ENCODE measurements at regions not wholly inside any gene's neighbourhood (a gene's known extent, or its start where the extent isn't known, plus 50 kb on each side); places are given as distances from the start of the nearest gene placed in this dataset.
"Not testable (repeated sequence)": the region's sequence is repeated elsewhere in the genome, so short reads cannot be mapped to it uniquely, and the experiment has no call there.

DNA sequence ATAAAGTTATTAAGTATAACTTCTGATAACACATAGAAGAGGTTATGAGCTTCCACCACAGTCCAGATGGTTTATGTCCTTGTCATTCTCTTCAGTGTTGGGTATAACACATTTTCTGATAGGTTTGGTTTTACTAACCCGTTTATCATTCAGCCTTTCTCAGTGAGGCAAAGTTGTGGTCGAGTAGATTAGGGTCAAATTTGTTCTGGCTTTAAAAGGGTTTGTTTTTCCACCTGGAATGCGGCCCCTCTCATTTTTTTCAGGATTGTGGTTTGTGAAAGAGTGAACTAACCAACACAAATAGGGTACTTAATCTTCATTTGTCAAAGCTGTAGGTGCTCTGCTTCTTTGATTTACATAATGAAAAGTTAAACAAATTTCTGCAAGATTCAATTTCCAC is 204.2 kb upstream of the ASCC3 start:
- no peak overlapping the region for H3K27ac ChIP-seq (ENCODE audit: low read depth, low read length)
- POLR2A ChIA-PET (ENCODE audit: partially characterized antibody): no interaction called here

DNA sequence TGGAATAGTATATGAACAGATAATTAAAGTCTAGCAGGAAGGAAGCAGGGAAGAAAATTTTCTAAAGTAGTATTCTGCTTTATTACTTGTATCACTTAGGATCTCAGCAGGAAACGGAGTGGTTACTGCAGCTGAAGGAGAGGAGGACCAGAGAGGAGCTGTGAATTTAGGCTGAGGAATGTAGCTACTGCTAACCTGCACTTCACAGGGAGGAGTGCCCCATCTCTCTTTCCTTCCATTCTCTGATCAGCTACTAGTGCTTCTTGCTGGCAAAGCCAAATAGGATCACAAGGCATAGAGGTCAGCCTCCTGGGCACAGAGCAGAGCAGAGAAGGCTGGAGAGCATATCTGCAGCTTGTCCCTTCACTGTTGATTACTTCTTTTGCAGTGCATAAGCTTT is 205.3 kb upstream of the ASCC3 start:
- H3K9me3 ChIP-seq (ENCODE audit: control insufficient read depth in 1 of 2, low read length in 2 of 2): peaks cover 0 to 1% of the 10 kb centered on the region in 2 donors
- no peak for DNase-seq
- ChIA-PET POLR2A (ENCODE audit: partially characterized antibody) (no interaction called here), CTCF (ENCODE audit: partially characterized antibody) (interaction anchor here (0.7 kb wide), 1 partner anchor 30 kb away, joined by 3 read pairs; no protein-coding TSS in a partner anchor)
- no peaks in the 10 kb centered on the region for H3K4me1 ChIP-seq (ENCODE audit: insufficient read depth, low read length)
- H3K4me3 ChIP-seq (ENCODE audit: low read length in 2 of 2): no peak overlapping the region
- peaks cover 0 to 4% of the 10 kb centered on the region in 2 donors for H3K36me3 Mint-ChIP-seq
- H3K27ac Mint-ChIP-seq: no peak overlapping the region
- no peaks in the 10 kb centered on the region for H3K36me3 ChIP-seq (ENCODE audit: insufficient read depth, low read length)
- no peaks in the 10 kb centered on the region for H3K4me1 Mint-ChIP-seq
- H3K27ac ChIP-seq (ENCODE audit: low read depth, low read length): no peak overlapping the region
- intact Hi-C loops (cut with micrococcal nuclease): no loop called here
- no peak overlapping the region for H3K4me3 Mint-ChIP-seq
- H3K9me3 Mint-ChIP-seq: peaks cover 0 to 30% (median 16%) of the 10 kb centered on the region in 8 donors
- no peaks in the 10 kb centered on the region for H3K27me3 ChIP-seq (ENCODE audit: insufficient read depth, low read length)
- no peaks in the 10 kb centered on the region for H3K27me3 Mint-ChIP-seq

More for the DNA sequence above, 204.2 kb upstream of the ASCC3 start:
- H3K9me3 ChIP-seq (ENCODE audit: control insufficient read depth in 1 of 2, low read length in 2 of 2): no peaks in the 10 kb centered on the region
- Mint-ChIP-seq H3K4me3 (no peak overlapping the region), H3K36me3 (no peaks in the 10 kb centered on the region), H3K27me3 (no peaks in the 10 kb centered on the region), H3K4me1 (no peaks in the 10 kb centered on the region), H3K9me3 (peaks cover 0 to 18% (median 5%) of the 10 kb centered on the region in 8 donors), H3K27ac (no peak overlapping the region)
- H3K36me3 ChIP-seq (ENCODE audit: insufficient read depth, low read length): no peaks in the 10 kb centered on the region
- CTCF ChIA-PET (ENCODE audit: partially characterized antibody): no interaction called here
- H3K4me1 ChIP-seq (ENCODE audit: insufficient read depth, low read length): no peaks in the 10 kb centered on the region
- DNase-seq: no peak
- intact Hi-C loops (cut with micrococcal nuclease): no loop called here
- H3K4me3 ChIP-seq (ENCODE audit: low read length in 2 of 2): no peak overlapping the region
- H3K27me3 ChIP-seq (ENCODE audit: insufficient read depth, low read length): no peaks in the 10 kb centered on the region

DNA sequence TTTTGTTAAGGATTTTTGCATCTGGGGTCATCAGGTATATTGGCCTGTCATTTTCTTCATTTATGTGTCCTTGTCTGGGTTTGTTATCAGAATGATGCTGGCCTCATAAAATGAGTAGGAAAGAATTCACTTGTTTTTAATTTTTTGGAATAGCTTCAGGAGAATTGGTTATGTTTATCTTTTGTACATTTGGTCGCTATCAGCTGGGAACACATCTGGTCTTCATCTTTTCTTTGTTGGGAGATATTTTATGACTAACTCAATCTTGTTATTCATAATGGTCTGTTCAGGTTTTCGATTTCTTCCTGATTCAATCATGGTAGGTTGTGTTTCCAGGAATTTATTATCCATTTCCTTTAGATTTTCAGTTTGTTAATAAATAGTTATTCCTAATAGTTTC is 207.5 kb upstream of the ASCC3 start:
- no peaks in the 10 kb centered on the region for H3K4me1 ChIP-seq (ENCODE audit: insufficient read depth, low read length)
- H3K27me3 ChIP-seq (ENCODE audit: insufficient read depth, low read length): no peaks in the 10 kb centered on the region
- H3K4me3 ChIP-seq (ENCODE audit: low read length in 2 of 2): no peak overlapping the region
- H3K27ac Mint-ChIP-seq: no peak overlapping the region
- intact Hi-C loops (cut with micrococcal nuclease): no loop called here
- POLR2A ChIA-PET (ENCODE audit: partially characterized antibody): no interaction called here
- peaks cover 0 to 4% of the 10 kb centered on the region in 2 donors for H3K36me3 Mint-ChIP-seq
- CTCF ChIA-PET (ENCODE audit: partially characterized antibody): no interaction called here
- H3K27me3 Mint-ChIP-seq: peaks cover 0 to 1% of the 10 kb centered on the region in 2 donors
- no peak for DNase-seq
- peaks cover 0 to 34% (median 24%) of the 10 kb centered on the region in 8 donors for H3K9me3 Mint-ChIP-seq
- no peaks in the 10 kb centered on the region for H3K36me3 ChIP-seq (ENCODE audit: insufficient read depth, low read length)
- no peak overlapping the region for H3K4me3 Mint-ChIP-seq
- H3K9me3 ChIP-seq (ENCODE audit: control insufficient read depth in 1 of 2, low read length in 2 of 2): peaks cover 0 to 6% of the 10 kb centered on the region in 2 donors
- H3K27ac ChIP-seq (ENCODE audit: low read depth, low read length): no peak overlapping the region
- no peaks in the 10 kb centered on the region for H3K4me1 Mint-ChIP-seq

DNA sequence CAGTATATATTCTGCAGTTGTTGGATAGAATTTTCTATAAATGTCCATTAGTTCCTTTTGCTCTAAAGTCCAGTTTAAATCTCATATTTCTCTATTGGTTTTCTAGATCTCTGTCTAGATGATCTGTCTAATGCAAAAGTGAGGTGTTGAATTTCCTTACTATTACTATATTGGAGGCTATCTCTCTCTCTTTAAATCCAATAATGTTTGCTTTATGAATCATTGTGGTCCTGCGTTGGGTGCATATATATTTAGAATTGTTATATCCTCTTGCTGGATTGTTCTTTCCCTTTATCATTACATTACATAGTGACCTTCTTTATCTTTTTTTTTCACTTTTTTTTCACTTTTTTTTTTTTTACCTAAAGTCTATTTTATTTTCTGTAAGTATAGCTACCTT is 208.5 kb upstream of the ASCC3 start:
- no peak overlapping the region for H3K4me3 Mint-ChIP-seq
- CTCF ChIA-PET (ENCODE audit: partially characterized antibody): interaction anchor here (0.6 kb wide), 1 partner anchor 1759 kb away, joined by 4 read pairs; no protein-coding TSS in a partner anchor
- peaks cover 0 to 4% of the 10 kb centered on the region in 2 donors for H3K36me3 Mint-ChIP-seq
- DNase-seq: no peak
- intact Hi-C loops (cut with micrococcal nuclease): no loop called here
- Histone ChIP-seq H3K4me3 (ENCODE audit: low read length in 2 of 2) (no peak overlapping the region), H3K4me1 (ENCODE audit: insufficient read depth, low read length) (no peaks in the 10 kb centered on the region), H3K27ac (ENCODE audit: low read depth, low read length) (no peak overlapping the region), H3K27me3 (ENCODE audit: insufficient read depth, low read length) (no peaks in the 10 kb centered on the region), H3K9me3 (ENCODE audit: control insufficient read depth in 1 of 2, low read length in 2 of 2) (peaks cover 0 to 6% of the 10 kb centered on the region in 2 donors), H3K36me3 (ENCODE audit: insufficient read depth, low read length) (no peaks in the 10 kb centered on the region)
- H3K27me3 Mint-ChIP-seq: peaks cover 0 to 1% of the 10 kb centered on the region in 2 donors
- H3K4me1 Mint-ChIP-seq: no peaks in the 10 kb centered on the region
- no peak overlapping the region for H3K27ac Mint-ChIP-seq
- H3K9me3 Mint-ChIP-seq: peaks cover 0 to 34% (median 24%) of the 10 kb centered on the region in 8 donors
- POLR2A ChIA-PET (ENCODE audit: partially characterized antibody): no interaction called here

DNA sequence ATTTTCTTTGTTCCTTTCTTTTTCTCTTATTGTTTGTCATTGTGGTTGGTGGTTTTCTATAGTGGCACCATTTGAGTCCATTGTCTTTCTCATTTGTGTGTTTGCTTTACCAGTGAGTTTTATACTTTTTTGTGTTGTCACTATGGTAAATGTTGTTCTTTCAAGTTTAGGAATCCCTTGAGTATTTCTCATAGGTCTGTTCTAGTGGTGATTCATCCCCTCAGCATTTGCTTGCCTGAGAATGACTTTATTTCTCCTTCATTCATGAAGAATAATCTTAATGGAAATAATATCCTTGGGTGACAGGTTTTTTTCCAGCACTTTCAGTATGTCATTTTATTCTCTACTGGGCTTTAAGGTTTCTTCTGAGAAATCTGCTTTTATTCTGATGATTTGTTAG is 209.2 kb upstream of the ASCC3 start:
- Histone ChIP-seq H3K9me3 (ENCODE audit: control insufficient read depth in 1 of 2, low read length in 2 of 2) (peaks cover 0 to 6% of the 10 kb centered on the region in 2 donors), H3K36me3 (ENCODE audit: insufficient read depth, low read length) (no peaks in the 10 kb centered on the region), H3K27me3 (ENCODE audit: insufficient read depth, low read length) (no peaks in the 10 kb centered on the region), H3K27ac (ENCODE audit: low read depth, low read length) (no peak overlapping the region), H3K4me1 (ENCODE audit: insufficient read depth, low read length) (no peaks in the 10 kb centered on the region), H3K4me3 (ENCODE audit: low read length in 2 of 2) (no peak overlapping the region)
- POLR2A ChIA-PET (ENCODE audit: partially characterized antibody): no interaction called here
- no peak overlapping the region for H3K4me3 Mint-ChIP-seq
- no peaks in the 10 kb centered on the region for H3K4me1 Mint-ChIP-seq
- DNase-seq: no peak
- CTCF ChIA-PET (ENCODE audit: partially characterized antibody): interaction anchor here (0.6 kb wide), 1 partner anchor 1760 kb away, joined by 4 read pairs; no protein-coding TSS in a partner anchor
- peaks cover 0 to 4% of the 10 kb centered on the region in 2 donors for H3K36me3 Mint-ChIP-seq
- H3K27ac Mint-ChIP-seq: no peak overlapping the region
- intact Hi-C loops (cut with micrococcal nuclease): no loop called here
- peaks cover 0 to 34% (median 24%) of the 10 kb centered on the region in 8 donors for H3K9me3 Mint-ChIP-seq
- H3K27me3 Mint-ChIP-seq: peaks cover 0 to 1% of the 10 kb centered on the region in 2 donors

DNA sequence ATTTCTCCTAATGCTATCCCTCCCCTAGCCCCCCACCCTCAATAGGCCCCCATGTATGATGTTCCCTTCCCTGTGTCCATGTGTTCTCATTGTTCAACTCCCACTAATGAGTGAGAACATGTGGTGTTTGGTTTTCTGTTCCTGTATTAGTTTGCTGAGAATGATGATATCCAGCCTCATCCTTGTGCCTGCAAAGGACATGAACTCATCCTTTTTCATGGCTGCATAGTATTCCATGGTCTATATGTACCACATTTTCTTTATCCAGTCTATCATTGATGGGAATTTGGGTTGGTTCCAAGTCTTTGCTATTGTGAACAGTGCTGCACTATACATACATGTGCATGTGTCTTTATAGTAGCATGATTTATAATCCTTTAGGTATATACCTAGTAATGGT is 217.5 kb upstream of the ASCC3 start:
- H3K27ac Mint-ChIP-seq; CTCF ChIA-PET (ENCODE audit: partially characterized antibody); DNase-seq; H3K36me3 ChIP-seq (ENCODE audit: insufficient read depth, low read length); intact Hi-C loops (cut with micrococcal nuclease); H3K9me3 ChIP-seq (ENCODE audit: control insufficient read depth in 1 of 2, low read length in 2 of 2); H3K36me3 Mint-ChIP-seq; H3K4me3 Mint-ChIP-seq; POLR2A ChIA-PET (ENCODE audit: partially characterized antibody); H3K4me1 ChIP-seq (ENCODE audit: insufficient read depth, low read length); H3K27ac ChIP-seq (ENCODE audit: low read depth, low read length); H3K27me3 ChIP-seq (ENCODE audit: insufficient read depth, low read length); H3K4me1 Mint-ChIP-seq; H3K9me3 Mint-ChIP-seq; H3K27me3 Mint-ChIP-seq; H3K4me3 ChIP-seq (ENCODE audit: low read length in 2 of 2): not testable (repeated sequence)

DNA sequence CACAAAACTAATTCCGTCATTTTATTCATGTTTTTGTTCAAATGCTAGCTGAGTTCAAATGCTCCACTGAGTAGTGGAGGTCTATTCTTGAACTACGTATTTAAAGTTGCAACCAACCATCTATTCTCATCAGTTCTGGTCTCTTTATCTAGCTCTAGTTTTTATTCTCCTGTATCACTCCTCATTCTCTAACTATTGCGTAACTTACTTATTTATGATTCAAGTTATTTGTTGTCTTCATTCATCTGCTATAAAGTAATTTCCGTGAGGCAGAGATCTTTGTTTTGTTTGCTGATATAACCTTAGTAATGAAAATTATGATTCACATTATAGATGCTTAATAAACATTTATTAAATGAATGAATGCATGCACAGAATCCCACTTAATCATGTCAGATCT is 221.6 kb upstream of the ASCC3 start:
- POLR2A ChIA-PET (ENCODE audit: partially characterized antibody): no interaction called here

DNA sequence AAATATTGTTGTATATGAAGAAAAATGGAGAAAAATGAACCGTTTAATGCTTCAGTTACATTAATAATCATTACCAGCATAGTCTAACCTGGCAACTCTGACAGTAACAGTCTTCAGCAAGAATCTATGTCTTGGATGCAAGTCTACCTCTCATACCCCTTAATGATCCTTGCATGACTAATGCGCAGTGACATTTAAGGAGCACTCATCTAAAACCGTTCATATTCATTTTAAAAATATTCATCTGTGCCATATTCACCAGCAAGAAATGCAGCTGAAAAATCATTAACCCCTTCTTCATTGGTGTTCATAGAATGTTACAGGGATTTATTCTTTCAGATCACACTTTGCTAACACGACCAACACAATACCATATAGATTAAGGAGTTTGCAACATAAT is 227.2 kb upstream of the ASCC3 start:
- H3K4me3 ChIP-seq (ENCODE audit: low read length in 2 of 2): no peak overlapping the region
- no peaks in the 10 kb centered on the region for H3K4me1 ChIP-seq (ENCODE audit: insufficient read depth, low read length)
- H3K27ac Mint-ChIP-seq: no peak overlapping the region
- ChIA-PET POLR2A (ENCODE audit: partially characterized antibody) (no interaction called here), CTCF (ENCODE audit: partially characterized antibody) (no interaction called here)
- H3K27ac ChIP-seq (ENCODE audit: low read depth, low read length): no peak overlapping the region
- no peaks in the 10 kb centered on the region for H3K9me3 Mint-ChIP-seq
- no peak overlapping the region for H3K4me3 Mint-ChIP-seq
- H3K4me1 Mint-ChIP-seq: no peaks in the 10 kb centered on the region
- no peak for DNase-seq
- H3K36me3 Mint-ChIP-seq: no peaks in the 10 kb centered on the region
- no peaks in the 10 kb centered on the region for H3K36me3 ChIP-seq (ENCODE audit: insufficient read depth, low read length)
- intact Hi-C loops (cut with micrococcal nuclease): no loop called here
- no peaks in the 10 kb centered on the region for H3K27me3 ChIP-seq (ENCODE audit: insufficient read depth, low read length)
- no peaks in the 10 kb centered on the region for H3K9me3 ChIP-seq (ENCODE audit: control insufficient read depth in 1 of 2, low read length in 2 of 2)
- no peaks in the 10 kb centered on the region for H3K27me3 Mint-ChIP-seq

More for the DNA sequence above, 221.6 kb upstream of the ASCC3 start:
- Mint-ChIP-seq H3K9me3 (peaks cover 0 to 8% (median 2%) of the 10 kb centered on the region in 8 donors), H3K27ac (no peak overlapping the region), H3K27me3 (peaks cover 0 to 1% of the 10 kb centered on the region in 2 donors), H3K36me3 (no peaks in the 10 kb centered on the region), H3K4me3 (no peak overlapping the region), H3K4me1 (no peaks in the 10 kb centered on the region)
- no peaks in the 10 kb centered on the region for H3K27me3 ChIP-seq (ENCODE audit: insufficient read depth, low read length)
- intact Hi-C loops (cut with micrococcal nuclease): no loop called here
- H3K27ac ChIP-seq (ENCODE audit: low read depth, low read length): no peak overlapping the region
- no peaks in the 10 kb centered on the region for H3K36me3 ChIP-seq (ENCODE audit: insufficient read depth, low read length)
- H3K9me3 ChIP-seq (ENCODE audit: control insufficient read depth in 1 of 2, low read length in 2 of 2): no peaks in the 10 kb centered on the region
- H3K4me1 ChIP-seq (ENCODE audit: insufficient read depth, low read length): no peaks in the 10 kb centered on the region
- CTCF ChIA-PET (ENCODE audit: partially characterized antibody): no interaction called here
- H3K4me3 ChIP-seq (ENCODE audit: low read length in 2 of 2): no peak overlapping the region
- no peak for DNase-seq

Measured in CD4-positive, alpha-beta memory T cell (primary cell).